Stimulated activated CD8-positive, alpha-beta memory T cell treated with anti-CD3 and anti-CD28 coated beads, Interleukin-4, amount 100 ng/mL, for 1 hour (primary cell): ENCODE measurements at regions not wholly inside any gene's neighbourhood (a gene's known extent, or its start where the extent isn't known, plus 50 kb on each side); places are given as distances from the start of the nearest gene placed in this dataset.
"Not testable (repeated sequence)": the region's sequence is repeated elsewhere in the genome, so short reads cannot be mapped to it uniquely, and the experiment has no call there.

Source experiments
- DNase-seq, 2 donors: peaks; one replicate each; pipeline ENCODE4 v3.0.0-alpha.2; 2020; ENCODE audit warnings: low read depth in 2 of 2, low spot score in 1 of 2

- not testable (repeated sequence) for DNase-seq
These were observed 542.4 kb upstream of the CHD1 start for GRCh38 chr5:99471178-99471577.

GRCh38 chr5:99470636-99471035 lies 541.8 kb upstream of the CHD1 start:
- DNase-seq = not testable (repeated sequence)

- no peak for DNase-seq
These were observed 531.9 kb upstream of the CHD1 start for GRCh38 chr5:99460701-99461100.

GRCh38 chr5:99453196-99453595 lies 524.4 kb upstream of the CHD1 start:
- no peak for DNase-seq

- DNase-seq = no peak
These were observed 521.0 kb upstream of the CHD1 start for GRCh38 chr5:99449786-99450185.

GRCh38 chr5:99445805-99446204 lies 517.0 kb upstream of the CHD1 start:
- no peak for DNase-seq

GRCh38 chr5:99441235-99441634 lies 512.4 kb upstream of the CHD1 start:
- DNase-seq = no peak

- DNase-seq = no peak
These were observed 509.8 kb upstream of the CHD1 start for GRCh38 chr5:99438619-99439018.

- no peak for DNase-seq
These were observed 509.2 kb upstream of the CHD1 start for GRCh38 chr5:99437986-99438385.

- not testable (repeated sequence) for DNase-seq
These were observed 494.6 kb upstream of the CHD1 start for GRCh38 chr5:99423396-99423795.

GRCh38 chr5:99418640-99419039 lies 489.8 kb upstream of the CHD1 start:
- DNase-seq = not testable (repeated sequence)

- not testable (repeated sequence) for DNase-seq
These were observed 481.6 kb upstream of the CHD1 start for GRCh38 chr5:99410386-99410785.

- DNase-seq = not testable (repeated sequence)
These were observed 476.0 kb upstream of the CHD1 start for GRCh38 chr5:99404764-99405302.

- DNase-seq = not testable (repeated sequence)
These were observed 471.8 kb upstream of the CHD1 start for GRCh38 chr5:99400571-99400970.

- no peak for DNase-seq
These were observed 470.2 kb upstream of the CHD1 start for GRCh38 chr5:99398976-99399375.

- no peak for DNase-seq
These were observed 457.7 kb upstream of the CHD1 start for GRCh38 chr5:99386406-99387077.

GRCh38 chr5:99379187-99379586 lies 450.4 kb upstream of the CHD1 start:
- no peak for DNase-seq

GRCh38 chr5:99378443-99378842 lies 449.6 kb upstream of the CHD1 start:
- no peak for DNase-seq

GRCh38 chr5:99369797-99370593 lies 441.2 kb upstream of the CHD1 start:
- DNase-seq = no peak

- DNase-seq = no peak
These were observed 439.9 kb upstream of the CHD1 start for GRCh38 chr5:99368726-99369125.

- no peak for DNase-seq
These were observed 427.1 kb upstream of the CHD1 start for GRCh38 chr5:99355881-99356280.

GRCh38 chr5:99349787-99350186 lies 421.0 kb upstream of the CHD1 start:
- no peak for DNase-seq
